ENCODE measurements at regions not wholly inside any gene's neighbourhood (a gene's known extent, or its start where the extent isn't known, plus 50 kb on each side); places are given as distances from the start of the nearest gene placed in this dataset.

DNA sequence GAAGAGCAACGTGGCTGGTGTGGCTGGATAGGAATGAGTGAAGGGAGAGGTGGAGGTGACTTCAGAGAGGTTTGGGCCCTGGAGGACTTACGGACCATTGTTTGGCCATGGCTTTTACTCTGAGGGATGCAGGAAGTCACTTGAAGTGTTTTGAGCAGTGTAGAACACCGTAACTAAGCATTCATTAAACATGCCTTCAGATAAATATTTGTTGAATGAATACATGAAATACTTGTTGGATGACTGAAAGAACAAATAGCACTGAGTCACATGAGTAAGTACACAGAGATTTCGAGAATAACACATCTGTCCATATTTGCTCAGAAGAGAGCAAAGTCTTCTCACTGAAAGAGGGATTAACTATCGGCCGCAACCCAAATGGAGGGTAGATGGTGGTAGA lies 182.7 kb upstream of the SNX19 start:
- TF ChIP-seq, protein P1, sequence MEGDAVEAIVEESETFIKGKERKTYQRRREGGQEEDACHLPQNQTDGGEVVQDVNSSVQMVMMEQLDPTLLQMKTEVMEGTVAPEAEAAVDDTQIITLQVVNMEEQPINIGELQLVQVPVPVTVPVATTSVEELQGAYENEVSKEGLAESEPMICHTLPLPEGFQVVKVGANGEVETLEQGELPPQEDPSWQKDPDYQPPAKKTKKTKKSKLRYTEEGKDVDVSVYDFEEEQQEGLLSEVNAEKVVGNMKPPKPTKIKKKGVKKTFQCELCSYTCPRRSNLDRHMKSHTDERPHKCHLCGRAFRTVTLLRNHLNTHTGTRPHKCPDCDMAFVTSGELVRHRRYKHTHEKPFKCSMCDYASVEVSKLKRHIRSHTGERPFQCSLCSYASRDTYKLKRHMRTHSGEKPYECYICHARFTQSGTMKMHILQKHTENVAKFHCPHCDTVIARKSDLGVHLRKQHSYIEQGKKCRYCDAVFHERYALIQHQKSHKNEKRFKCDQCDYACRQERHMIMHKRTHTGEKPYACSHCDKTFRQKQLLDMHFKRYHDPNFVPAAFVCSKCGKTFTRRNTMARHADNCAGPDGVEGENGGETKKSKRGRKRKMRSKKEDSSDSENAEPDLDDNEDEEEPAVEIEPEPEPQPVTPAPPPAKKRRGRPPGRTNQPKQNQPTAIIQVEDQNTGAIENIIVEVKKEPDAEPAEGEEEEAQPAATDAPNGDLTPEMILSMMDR (conservative IDR thresholded peaks at IDR 0.05 in 1 of 2, IDR thresholded peaks at IDR 0.05 in 1 of 2; ENCODE audit: low read depth in 1 of 2, low read length in 2 of 2), result no peak
- TF ChIP-seq EZH2 (IDR thresholded peaks at IDR 0.05; ENCODE audit: low read length, missing control alignments), result no peak
